ENCODE measurements at regions not wholly inside any gene's neighbourhood (a gene's known extent, or its start where the extent isn't known, plus 50 kb on each side); places are given as distances from the start of the nearest gene placed in this dataset.
"Not testable (repeated sequence)": the region's sequence is repeated elsewhere in the genome, so short reads cannot be mapped to it uniquely, and the experiment has no call there.

DNA sequence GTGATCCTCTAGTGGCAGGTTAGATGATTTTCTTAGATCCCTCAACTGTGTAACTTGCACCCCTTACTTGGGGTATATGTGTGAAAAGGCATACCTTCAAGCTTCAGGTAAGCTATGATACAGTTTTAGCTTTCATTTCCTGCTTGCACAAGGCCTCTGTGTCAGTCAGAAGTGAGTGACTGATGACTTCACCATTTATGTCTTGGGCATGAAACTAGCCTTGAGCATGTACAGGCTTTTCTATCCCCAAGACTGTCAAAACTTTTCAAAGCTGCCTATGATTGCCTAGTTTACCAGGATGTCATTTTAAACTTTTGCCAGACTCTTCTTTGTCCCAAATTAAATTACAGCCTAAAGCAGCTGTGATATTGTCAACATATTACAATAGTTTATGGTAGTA lies 286.1 kb upstream of the CNTN5 start:
- DNase-seq: no peak

DNA sequence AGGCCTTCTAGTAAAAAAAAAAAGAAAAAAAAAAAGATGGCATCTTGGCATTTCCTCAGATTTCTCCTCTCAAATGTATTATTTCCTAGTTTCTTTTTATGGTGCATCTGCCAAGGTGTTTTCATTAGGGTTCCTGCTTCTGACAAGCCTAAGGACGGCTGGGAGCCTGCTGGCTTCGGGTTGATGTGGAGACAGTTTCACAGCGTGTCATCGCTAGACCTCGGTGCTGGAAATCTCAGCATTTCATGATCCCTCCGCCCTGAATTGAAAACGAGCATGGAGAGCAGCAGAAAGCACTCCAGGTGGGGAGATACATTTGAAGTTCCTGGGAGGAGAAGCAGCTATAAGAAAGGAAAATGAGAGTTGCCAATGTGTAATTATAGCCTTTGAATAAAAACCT lies 283.9 kb upstream of the CNTN5 start:
- DNase-seq: no peak

GRCh38 chr11:98740321-98740720 lies 280.4 kb upstream of the CNTN5 start:
- peak; percentile 12 for DNase-seq

- not testable (repeated sequence) for DNase-seq
These were observed 257.3 kb upstream of the CNTN5 start for GRCh38 chr11:98763446-98763845.

- no peak for DNase-seq
These were observed 253.8 kb upstream of the CNTN5 start for GRCh38 chr11:98766903-98767302.

GRCh38 chr11:98770046-98770445 lies 250.7 kb upstream of the CNTN5 start:
- DNase-seq: not testable (repeated sequence)

DNA sequence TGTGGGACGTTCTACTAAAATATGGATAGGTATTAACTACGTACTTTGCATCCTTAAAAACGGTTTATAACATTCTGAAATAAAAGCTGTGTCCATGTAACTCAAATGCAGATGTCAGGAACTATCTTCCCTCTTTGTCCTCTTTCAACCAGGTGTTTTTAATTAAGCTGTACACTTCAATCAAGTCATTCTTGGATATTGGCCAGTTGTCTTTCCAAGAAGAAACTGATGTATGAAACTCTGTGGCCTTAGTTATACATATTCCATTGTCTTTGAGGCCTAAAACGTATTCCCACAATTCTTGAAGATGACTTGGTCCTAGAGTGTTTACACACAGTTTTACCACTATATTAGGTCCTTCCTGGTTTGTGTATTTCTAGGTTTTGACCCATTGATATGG lies 249.0 kb upstream of the CNTN5 start:
- peak; percentile 64 for DNase-seq

GRCh38 chr11:98772893-98773292 lies 247.9 kb upstream of the CNTN5 start:
- DNase-seq: peak; percentile 32

DNA sequence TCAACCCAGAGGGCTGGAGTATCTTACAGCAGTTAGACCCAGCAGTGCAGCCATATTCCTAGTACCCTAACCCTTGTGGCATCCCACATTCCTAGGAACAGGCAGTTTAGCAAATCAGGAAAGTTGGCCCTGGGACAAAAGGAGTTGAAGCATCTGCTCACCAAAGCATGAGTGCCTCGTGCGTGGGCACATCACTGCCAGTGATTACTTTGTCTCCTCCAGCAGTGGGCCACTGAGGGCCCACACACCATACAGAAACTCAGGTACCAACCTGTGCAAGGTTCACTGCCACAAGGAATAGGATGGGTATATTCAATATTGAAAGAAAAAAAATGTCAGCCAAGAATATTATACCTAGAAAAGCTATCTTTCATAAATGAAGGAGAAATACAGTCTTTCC lies 227.5 kb upstream of the CNTN5 start:
- no peak for DNase-seq

DNA sequence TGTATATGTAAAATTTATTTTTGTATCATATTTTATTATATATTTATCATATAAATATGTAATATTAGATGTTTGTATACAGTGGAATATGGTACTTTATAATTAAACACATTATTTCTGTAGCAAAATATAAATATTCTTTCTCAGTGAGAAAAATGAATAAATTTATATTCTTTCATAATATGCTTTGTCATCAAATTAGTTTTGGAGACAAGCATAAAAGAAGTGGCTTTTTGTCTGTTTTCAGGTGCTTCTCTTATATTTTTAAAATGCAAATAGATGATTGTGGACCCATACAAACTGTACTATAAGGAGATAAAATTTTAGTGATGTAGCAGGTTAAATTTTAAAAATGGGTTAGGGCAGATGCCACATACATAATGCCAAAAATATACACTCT lies 222.4 kb upstream of the CNTN5 start:
- DNase-seq: no peak

GRCh38 chr11:98800696-98801095 lies 220.1 kb upstream of the CNTN5 start:
- peak; percentile 31 for DNase-seq

DNA sequence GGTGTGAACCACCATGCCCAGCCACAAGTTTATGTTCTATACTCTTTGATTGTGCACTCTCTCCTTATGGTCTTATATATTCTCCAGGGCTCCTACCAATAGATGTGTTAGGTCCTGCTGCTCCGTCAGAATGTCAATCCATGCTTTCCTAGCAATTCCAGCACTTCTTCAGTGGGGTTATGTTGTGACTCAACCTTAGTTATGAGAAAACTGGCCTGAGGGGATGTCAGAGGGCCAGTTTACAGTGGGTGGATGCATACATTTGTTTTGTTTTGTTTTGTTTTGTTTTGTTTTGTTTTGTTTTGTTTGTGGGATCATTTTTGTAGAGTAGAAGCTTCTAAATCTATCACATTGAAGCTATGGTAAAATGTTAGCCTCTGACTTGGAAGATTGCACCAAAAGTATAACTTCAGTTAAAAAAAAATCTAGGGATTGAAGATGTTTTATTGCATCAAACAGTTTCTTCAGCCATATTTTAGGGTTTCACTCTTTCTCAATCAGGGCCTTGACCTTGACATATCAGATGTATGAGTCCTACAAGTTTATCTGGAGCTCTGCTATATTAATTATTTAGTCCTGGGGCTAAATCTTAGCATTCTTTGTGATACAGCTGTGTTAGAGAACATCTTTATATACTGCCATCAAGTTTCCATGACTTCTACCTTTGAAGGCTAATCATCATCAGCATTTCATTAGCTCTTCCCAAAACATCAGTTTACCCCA lies 191.6 kb upstream of the CNTN5 start:
- no peak for DNase-seq

DNA sequence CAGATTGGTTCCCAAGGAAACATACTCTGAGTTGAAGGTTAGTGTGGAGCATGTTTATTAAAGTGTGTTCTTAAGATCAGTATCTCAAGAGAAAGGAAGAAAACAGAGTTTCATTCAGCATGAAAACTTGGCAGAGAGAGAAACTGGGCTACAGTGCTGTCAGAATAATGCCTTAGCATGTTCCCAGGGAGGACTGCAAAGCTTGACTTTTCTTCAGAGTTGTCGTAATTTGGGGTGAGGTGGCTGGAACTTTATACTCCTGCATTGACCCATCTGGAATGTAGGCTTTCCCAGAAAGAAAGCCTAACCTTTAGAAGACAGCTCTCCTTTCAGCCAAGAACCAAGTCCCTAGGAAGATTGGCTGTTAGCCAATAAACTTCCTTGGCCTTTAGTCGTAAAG lies 190.8 kb upstream of the CNTN5 start:
- DNase-seq: no peak

GRCh38 chr11:98834776-98835175 lies 186.0 kb upstream of the CNTN5 start:
- DNase-seq: no peak

- DNase-seq: no peak
These were observed 185.4 kb upstream of the CNTN5 start for GRCh38 chr11:98835335-98835734.

DNA sequence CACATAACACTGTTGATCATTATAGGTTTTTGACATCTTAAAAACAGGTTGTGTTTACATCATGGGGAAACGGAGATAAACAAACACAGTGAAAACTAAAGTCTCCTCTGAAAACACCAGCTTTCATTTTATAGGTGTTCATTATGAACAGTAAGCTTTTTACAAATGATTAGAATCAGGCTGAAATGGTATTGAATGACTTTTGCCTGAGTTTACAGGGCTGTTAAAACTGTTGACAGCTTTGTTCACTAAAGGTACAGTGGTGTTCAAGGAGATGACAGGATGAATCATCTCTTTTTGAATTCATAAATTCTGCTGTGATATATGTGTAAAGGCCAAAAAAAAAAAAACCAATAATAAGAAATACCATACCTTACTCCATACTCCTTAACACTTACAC lies 184.6 kb upstream of the CNTN5 start:
- DNase-seq: no peak

- DNase-seq: no peak
These were observed 178.6 kb upstream of the CNTN5 start for GRCh38 chr11:98842187-98842586.

DNA sequence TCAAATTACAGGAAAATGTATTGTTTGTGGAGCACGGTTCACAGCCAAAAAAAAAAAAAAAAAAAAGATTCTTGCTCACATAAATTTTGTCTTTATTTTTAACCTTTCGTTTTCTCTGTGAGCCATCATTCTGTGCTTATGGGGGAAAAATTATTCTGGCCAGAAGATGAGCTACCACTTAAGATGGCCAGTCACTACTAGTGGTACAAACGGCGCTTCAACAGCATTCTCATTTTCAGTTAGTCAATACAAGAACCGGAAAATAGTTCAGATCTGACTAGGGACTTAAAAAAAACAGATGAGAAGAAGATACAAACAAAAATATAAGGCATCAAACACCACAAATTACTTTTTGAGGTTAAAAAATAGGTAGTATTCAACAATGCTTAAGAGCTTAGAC lies 158.6 kb upstream of the CNTN5 start:
- DNase-seq: peak; percentile 1

GRCh38 chr11:98871690-98872089 lies 149.1 kb upstream of the CNTN5 start:
- no peak for DNase-seq

DNA sequence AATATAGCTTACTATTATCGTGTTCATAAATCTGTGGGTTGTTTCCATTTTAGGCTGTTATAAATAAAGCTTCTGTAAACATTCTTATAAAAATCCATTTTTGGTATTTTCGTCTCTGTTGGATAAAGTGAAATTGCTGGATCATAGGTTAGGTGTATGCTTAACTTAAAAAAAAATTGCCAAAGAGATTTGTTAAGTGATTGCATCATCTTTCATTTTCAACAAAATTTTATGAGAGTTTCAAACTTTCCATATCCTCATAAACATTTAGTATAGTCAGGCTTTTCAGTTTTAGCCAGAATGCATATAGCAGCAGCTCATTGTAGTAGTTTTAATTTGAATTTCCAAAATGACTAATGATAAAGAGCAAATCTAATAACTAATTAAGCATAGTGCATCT lies 146.7 kb upstream of the CNTN5 start:
- DNase-seq: no peak

- peak; percentile 67 for DNase-seq
These were observed 124.8 kb upstream of the CNTN5 start for GRCh38 chr11:98895936-98896335.

- DNase-seq: no peak
These were observed 79.8 kb upstream of the CNTN5 start for GRCh38 chr11:98940913-98941312.

- DNase-seq: no peak
These were observed 76.3 kb upstream of the CNTN5 start for GRCh38 chr11:98944461-98944860.

DNA sequence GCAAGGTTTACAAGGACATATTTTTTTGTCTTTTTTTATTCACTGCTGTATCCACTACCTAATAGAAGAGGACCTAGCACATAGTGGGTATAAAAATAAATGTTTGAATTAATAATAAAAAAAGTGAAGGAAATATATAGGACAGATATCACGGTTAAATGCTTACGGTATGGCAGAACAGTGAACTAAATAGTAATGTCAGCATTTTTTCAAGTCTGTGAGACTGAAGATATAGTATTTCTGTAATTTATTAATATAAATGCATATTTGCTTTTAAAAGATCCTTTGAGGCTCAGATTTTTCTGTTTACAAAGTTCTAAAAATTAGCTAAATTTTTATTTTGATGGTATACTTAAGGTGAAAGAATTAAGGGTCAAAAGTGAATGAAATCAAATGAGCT lies 68.6 kb upstream of the CNTN5 start:
- no peak for DNase-seq

GRCh38 chr11:98955551-98955950 lies 65.2 kb upstream of the CNTN5 start:
- DNase-seq: no peak

All from tongue (tissue), 1 donor.